ENCODE measurements at regions not wholly inside any gene's neighbourhood (a gene's known extent, or its start where the extent isn't known, plus 50 kb on each side); places are given as distances from the start of the nearest gene placed in this dataset.
"Not testable (repeated sequence)": the region's sequence is repeated elsewhere in the genome, so short reads cannot be mapped to it uniquely, and the experiment has no call there.

DNA sequence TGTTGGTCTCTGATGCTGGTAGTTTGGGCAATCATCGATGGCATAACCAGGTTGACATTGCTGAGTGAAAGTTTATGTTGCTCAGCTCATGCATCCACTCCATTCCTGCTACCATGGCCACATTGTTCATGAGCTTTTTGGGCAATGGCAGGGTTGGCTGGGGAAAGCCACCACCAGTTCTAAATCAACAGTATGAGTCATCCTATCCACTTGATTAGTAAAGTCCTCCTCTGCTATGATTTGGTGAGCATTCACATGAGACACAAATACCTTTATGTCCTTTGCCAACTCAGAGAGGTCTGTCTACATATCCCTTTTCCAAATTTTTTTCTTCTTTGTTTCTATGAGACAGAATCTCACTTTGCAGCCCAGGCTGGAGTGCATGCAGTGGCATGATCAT lies 129.7 kb upstream of the FBN2 start:
- DNase-seq: no peak

DNA sequence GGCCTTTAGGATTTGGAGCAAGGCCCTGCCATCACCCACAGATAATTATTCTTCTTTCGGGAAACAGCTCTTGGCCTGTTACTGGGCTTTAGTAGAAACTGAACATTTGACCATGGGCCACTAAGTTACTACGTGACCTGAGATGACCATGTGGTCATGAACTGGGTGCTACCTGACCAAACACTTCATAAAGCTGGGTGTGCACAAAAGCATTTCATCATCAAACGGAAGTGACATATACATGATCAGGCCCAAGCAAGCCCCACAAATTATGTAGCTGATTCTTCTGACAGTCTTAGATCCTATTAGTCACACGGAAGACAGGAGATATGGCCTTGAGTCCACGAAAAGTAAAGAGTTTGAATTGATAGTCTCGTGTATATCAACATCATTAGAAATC lies 130.9 kb upstream of the FBN2 start:
- no peak for DNase-seq

DNA sequence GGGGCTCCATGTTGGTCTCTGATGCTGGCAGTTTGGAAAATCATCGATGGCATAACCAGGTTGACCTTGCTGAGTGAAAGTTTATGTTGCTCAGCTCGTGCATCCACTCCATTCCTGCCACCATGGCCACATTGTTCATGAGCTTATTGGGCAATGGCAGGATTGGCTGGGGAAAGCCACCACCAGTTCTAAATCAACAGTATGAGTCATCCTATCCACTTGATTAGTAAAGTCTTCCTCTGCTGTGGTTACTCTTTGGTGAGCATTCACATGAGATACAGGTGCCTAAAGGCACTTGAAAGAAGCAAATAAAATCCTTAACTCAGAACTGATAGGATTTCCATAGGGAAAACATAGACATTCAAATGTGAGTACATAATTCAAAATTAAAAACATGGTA lies 131.8 kb upstream of the FBN2 start:
- no peak for DNase-seq

DNA sequence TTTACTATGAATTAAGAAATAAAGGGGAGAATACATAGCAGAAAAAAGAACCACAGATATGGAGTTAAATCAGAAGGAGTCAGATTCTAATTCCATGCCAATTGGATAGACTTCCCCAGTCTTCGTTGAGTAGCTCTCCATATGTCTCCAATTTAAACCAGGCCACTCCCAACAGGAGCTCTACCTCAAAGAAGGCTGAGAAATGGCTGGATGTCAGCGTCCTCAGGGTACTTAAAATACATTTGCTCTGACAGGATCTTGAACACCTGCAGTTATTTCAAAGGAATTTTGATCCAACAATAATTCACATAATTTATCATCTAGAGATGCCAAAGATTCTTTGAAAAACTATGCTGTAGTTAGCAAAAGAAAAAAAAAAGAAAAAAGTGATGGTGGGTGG lies 133.9 kb upstream of the FBN2 start:
- no peak for DNase-seq

DNA sequence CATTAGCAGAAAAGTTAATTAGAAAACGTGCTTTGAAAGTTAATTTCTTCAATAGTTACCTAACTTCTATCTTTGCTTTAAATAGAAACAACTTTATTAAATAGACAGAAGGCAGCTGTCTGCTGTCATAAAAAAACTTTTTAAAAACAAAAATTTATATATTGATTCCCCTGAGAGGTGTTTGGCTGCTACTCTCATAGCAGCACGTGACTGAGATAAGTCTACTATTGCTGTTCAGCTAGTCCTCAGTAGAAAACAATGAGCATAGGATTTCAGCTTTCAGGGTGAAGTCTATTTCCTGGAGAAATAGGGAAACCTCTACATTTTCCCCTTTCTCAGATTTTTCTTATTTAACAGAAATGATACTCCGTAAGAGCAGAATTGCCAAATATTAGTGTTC lies 135.0 kb upstream of the FBN2 start:
- DNase-seq: no peak

DNA sequence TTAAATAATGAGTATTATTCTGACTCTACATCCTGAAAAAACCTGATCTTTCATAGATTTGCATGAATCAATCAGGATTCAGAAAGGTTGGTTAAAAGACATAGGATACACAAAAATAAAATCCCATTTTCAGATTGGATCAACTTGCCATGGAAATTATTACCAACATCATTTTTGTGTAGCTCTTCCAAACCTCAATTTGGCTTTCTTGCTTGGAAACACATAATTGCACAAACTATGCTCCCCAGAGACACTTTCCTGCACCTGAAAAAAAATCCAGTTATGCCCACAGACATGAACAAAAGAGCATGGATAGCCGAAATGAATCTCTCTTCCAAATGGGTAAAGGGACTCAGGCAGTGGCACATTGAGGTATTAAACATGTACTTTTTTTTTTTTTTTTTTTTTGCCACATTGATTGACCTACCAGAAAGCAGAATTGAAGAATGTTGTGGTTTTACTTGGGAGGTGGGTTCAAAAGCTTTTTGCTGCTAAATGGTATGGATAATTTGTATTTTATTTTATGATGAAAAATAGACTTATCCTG lies 135.4 kb upstream of the FBN2 start:
- DNase-seq: no peak

DNA sequence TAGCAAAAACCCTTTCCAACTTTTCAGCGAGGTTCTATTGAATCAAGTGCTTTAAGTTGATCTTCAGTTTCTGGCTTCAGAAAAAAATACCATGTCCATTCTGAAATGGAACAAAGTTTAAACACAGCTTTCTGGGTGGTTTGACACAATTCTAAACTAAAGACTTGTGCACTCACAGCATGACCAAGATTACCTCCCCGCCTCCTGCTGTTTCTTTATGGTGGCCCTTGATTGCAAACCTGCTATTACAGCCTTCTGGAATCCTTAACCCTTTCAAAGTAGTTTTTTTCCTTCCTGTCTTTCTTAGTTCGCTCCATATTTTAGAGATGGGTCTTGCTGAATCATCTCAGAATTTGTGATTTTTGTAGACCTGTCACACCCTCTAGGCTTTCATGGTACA lies 135.9 kb upstream of the FBN2 start:
- DNase-seq: no peak

DNA sequence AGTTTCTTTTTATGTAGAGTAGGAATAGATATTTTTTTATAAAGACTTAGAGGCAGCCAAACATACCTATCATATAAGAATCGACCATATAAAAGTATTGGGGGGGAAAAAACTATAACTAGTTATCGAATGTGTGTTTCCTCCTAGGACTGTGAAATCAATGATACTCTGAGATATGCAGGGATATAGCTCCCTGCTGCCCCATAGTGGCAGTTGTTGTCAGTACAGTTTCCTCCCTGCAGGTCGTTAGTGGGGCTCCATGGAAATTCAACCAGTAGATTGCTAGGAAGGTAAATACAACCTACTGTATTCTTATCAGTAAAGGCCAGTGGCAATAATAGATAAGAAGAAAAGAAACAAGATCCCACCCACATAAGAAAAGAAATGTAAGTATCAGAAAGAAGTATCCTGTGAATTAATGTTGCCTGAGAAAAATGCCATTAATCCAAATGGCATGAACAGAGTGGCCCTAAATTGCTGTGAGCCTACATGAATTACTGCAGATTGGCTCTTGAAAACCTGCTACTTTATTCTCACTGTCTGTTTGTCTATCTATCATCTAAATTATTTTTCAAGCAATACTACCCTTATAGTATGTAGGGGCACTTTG lies 136.9 kb upstream of the FBN2 start:
- DNase-seq: peak; percentile 15 to 73

DNA sequence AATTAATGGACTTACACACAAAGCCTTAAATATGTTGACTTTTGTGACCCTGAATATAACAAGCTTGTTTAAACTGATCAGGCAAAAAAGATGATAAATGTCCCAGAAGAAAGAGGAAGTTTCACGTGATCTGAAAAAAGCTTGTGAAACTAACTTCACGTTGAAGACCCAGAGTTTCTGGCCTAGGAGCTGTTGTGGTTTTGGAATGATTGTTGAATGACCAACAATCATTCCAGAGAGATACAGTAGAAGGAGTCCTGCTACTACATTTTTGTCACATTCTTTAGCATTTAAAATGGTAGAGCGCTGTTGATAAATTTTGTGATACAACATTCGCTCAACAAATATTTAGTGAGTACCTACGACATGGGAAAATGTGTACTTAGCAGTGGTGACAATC lies 143.1 kb upstream of the FBN2 start:
- no peak for DNase-seq

DNA sequence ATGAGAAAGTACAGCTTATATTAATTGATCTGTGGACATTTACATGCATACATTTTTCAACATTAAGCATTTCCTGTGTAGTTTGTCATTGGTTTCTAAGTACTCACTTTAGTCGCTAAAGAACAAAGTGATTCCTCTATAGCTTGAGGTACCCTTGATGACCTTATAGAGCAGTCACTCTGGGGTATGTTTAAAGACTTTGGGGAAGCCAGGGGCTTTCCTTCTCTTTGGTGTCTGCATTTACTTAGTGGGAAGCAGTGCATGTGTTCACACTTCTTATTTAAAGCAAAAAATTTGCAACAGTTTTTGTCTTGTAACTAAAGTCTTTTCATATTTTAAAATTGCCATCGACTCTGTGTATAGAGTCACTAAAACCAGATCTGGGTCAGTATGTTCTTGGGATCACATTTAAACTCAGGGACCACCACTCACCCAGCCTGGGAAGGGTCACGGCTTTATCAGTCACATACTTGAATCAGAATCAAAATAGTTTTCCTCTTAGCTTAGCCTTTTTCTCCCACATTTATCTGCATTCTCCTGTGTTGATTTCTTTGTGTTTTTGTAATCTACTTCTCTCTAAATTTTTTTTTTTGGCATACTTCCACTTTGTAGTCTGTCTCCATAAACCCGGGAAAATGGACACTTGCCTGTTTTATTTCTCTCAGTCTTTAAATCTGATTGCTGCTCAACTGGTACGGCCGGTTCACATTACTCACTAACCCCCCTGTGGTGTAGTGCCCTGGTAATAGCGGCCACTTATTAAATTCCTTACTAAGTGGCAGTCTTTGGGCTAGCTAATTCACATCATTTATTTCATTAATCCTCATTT lies 143.9 kb upstream of the FBN2 start:
- no peak for DNase-seq

DNA sequence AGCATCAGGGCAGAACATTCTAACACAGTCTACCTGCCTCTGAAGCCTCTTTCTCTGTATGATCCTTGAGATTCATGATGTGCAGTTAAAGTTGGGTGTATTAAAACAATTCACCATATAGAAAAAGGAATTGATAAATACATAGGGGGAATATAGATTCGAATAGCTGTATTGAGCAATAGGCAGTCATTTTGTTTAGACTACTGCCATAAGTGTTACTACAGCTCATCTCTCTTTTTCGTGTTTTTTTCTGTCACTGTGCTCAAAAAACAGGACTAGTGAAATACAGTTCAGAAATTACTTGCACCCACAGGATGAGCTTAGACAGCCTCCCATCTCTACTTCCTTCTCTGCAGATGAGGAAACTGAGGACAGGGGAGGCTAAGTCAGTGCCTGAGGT lies 144.6 kb upstream of the FBN2 start:
- no peak for DNase-seq

DNA sequence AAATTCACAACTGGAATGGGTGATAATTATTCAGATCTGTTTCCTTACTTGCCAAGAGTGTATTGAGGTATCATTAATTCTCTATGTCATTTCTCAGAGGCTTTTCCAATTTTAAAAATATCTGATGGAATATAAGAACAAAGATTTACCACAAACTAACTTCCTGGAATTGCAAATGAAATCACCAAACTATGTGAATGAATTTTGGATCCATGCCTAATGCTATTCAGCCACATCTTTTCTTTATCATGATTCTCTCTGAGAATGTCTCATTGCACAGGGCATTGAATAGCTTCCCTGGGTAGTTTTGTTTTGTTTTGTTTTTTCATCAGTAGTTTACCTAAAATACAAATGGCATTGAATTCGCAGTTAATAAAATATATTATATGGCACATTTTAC lies 146.9 kb upstream of the FBN2 start:
- DNase-seq: no peak

DNA sequence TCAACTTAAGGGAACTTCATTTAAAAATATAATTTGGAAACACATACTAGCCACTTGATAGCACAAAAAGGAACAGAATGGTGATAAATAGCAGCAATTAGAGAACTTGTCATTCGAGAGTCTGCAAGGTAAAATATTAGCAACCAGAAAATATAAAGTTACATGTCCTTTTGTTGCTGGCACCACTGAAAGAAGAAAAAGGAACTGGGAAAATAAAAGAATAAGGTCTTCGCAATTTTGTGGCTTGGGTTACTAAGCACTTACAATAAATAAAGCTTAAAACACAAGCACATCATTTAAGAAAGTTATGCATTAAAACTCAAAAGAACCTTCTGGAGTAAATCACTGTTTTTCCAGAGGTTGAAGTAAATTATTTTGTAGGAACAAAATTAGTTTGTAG lies 149.9 kb upstream of the FBN2 start:
- DNase-seq: no peak

DNA sequence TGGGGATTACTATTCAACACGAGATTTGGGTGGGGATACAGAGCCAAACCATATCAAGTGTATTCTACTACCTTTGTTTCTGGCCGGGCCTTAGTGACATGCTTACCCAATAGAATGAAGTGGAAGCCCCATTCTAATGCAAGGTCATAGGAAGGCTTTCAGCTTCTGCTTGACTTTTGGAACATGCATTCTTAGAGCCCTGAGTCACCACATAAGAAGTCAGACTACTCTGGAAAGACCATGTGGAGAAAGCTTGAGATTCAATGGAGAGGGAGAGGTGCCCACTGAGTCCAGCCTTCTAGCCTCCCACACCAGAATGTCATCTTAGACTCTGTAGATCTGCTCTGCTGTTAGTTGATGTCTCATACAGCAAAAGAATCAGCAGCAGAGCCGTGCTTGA lies 155.7 kb upstream of the FBN2 start:
- no peak for DNase-seq

DNA sequence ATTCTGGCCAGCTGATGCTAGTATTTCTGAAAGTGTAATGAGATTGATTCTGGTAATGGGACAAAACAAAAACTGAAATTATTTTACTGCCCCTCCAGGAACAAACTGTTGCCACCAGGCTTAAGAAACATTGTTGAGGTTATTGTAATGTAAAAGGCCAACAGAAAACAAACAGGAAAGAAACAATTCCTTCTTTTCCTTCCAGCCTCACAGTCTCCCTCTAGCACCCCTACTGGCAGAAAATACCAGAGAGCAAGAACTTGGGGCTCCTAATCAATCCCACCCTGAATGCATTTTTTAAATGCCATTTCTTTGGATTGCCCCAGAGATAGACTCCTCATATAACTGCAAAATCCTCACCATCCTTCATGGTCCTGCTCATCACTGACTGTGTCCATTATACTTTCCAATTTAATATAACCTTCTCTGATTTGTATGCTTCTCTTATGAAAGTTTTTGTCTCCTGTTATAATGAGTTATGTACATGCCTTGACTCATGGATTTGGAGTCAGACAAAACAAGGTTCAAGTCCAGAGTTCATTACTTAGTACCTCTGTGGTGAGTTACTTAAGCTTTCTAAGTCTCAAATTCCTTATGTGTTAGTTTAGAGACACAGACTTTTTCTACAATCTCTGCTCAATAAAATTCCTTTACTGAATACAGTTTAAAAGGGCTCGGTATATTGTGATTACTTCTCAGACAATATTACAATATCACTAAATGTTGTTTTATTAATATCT lies 157.9 kb upstream of the FBN2 start:
- DNase-seq: no peak

DNA sequence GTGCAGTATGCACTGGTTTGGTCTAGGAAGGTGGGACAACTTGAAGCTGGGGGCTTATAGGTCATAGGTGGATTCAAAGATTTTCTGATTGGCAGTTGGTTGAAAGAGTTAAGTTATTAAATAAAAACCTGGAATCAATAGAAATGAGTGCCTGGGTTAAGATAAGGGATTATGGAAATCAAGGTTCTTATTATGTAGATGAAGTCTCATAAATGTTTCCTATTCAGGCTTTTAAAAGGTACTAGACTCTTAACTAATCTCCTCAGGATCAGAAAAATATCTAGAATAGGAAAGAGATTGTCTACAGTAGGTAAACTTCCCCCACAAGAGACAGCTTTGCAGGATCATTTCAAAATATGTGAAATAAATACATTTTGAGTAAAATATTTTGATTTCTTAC lies 163.3 kb upstream of the FBN2 start:
- DNase-seq: no peak

DNA sequence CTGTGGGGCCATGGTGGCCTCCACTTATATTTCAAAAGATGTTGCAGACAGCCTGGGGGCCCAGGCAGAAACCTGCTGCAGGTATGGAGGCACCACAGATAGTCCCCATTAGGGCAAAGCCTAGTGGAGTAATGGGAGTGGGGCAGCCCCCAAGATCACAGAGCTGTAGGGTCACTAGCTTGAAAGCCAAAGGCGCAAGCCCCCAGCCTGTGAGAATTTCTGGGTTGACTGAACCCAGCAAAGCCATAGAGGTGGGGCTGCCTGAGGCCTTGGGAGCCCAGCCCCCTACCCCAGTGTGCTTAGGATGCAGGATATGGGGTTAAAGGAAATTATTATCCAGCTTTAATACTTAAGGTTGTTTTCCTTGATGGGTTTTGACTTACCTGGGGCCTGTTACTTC lies 165.3 kb upstream of the FBN2 start:
- DNase-seq: no peak

DNA sequence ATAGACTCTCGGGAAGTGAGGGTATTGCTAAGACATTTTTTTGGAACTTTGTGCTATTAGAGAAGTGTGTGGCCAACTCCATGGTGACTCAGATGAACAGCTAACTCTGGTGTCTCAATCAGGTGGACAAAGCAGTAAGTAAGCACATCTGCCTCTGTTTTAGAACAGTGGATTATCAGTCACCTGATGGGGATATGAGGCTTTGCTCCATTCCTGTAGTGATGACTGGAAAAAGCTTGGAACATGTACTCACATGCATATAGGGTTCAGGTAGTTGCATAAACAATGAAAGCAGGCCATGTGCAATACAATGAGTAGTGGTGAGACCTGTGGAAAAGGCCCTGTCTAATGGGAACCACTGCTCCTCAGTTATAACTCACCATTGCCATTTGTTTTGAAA lies 168.2 kb upstream of the FBN2 start:
- no peak for DNase-seq

DNA sequence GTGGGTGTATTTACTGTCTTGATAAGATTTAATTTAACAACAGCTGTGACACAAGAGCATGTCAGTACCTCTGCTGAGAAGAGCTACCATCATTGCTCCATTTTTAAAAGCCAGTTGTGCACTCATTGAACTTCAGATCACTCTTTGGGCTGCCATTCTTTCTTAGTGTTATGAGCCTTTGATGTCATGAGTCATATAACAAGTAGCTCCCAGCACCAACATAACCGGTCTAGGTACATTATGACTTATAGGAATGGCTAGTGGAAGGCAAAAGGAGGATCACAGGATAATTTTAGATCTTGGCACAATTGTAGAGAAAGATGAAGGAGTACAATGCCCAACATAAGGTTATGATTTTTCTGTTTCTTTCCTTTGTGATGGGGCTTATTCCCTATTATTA lies 170.8 kb upstream of the FBN2 start:
- no peak for DNase-seq

DNA sequence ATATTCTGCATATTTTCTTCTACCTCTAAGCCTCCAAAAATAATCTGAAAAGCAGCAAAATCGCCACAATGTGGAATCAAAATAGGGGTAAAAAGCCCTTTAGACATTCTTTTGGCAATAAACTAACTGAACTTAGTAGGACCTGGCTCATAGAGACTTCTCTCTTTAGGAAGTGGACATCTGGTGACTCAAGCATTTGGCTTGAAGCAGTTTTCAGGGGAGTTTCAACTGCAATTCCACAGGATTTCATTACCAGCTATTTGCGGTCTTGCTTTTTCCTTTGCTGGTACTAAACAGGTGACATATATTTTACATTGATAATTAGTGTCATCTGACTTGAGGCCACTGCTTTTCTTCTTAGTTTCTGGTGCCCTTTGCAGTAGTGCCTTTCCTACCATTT lies 173.2 kb upstream of the FBN2 start:
- DNase-seq: no peak

DNA sequence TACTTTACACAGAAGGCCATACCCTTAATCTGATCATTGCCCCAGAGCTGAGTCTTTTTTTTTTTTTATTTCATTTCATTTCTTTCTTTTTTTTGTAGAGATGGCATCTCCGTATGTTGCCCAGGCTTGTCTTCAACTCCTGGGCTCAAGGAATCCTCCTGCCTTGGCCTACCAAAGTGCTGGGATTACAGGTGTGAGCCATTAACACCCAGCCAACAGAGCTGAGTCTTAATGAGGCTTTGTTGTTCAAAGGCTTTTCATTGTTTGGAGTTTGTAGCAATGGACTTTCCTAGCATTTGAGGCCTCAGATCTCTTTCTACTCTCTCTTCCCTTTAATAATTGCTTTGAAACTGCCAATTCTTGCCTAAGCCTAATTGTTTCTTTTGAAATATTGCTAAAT lies 176.5 kb upstream of the FBN2 start:
- DNase-seq: no peak

DNA sequence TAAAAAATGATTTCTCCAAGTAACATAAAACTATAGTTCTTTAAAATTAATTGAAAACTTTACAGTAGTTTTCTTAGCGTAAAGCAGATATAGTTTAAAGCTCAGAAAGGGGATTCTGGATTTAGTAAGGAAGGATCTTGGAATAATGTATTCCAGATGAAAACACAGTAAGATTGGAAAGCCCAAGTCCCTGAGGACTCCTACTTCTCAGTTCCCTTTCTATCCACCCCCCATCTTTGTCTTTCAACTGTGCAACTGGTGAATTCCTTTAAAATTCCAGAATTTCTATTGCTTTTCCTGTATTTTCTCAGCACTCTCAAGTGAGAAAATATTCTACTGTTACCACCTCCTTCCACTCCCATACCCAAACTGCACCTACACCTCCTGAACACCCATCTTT lies 184.5 kb upstream of the FBN2 start:
- no peak for DNase-seq

DNA sequence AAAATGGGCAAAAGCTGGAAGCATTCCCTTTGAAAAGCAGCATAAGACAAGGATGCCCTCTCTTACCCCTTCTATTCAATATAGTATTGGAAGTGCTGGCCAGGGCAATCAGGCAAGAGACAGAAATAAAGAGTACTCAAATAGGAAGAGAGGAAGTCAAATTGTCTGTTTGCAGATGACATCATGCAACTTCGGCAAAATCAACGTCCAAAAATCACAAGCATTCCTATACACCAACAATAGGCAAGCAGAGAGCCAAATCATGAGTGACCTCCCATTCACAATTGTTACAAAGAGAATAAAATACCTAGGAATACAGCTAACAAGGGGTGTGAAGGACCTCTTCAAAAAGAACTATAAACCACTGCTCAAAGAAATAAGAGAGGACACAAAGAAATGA lies 192.0 kb upstream of the FBN2 start:
- DNase-seq: not testable (repeated sequence)

DNA sequence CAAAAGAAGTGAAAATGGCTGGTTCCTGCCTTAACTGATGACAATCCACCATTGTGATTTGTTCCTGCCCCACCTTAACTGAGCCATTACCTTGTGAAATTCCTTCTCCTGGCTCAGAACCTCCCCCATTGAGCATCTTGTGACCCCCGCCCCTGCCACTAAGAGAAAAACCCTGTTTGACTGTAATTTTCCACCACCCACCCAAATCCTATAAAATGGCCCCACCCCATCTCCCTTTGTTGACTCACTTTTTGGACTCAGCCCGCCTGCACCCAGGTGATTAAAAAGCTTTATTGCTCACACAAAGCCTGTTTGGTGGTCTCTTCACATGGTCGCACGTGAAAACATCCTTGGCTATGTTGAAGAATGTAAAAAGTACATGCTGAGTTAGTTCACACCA lies 197.6 kb upstream of the FBN2 start:
- not testable (repeated sequence) for DNase-seq
